ENCODE measurements at regions not wholly inside any gene's neighbourhood (a gene's known extent, or its start where the extent isn't known, plus 50 kb on each side); places are given as distances from the start of the nearest gene placed in this dataset.

GRCh38 chr4:188444500-188444899 is 305.3 kb downstream of the TRIML1 start:
- no peak for TF ChIP-seq CTCF (IDR thresholded peaks at IDR 0.05; ENCODE audit: low read depth, low read length)
- TF ChIP-seq EZH2phosphoT487 (IDR thresholded peaks at IDR 0.05; ENCODE audit: low read depth), result no peak
